ENCODE measurements at regions not wholly inside any gene's neighbourhood (a gene's known extent, or its start where the extent isn't known, plus 50 kb on each side); places are given as distances from the start of the nearest gene placed in this dataset.

GRCh38 chrX:131219271-131219670, 69.8 kb downstream of the IGSF1 start:
- Mint-ChIP-seq H3K27ac (no peak overlapping the region), H3K27me3 (ENCODE audit: low read depth) (peaks cover 48% of the 10 kb centered on the region), H3K9me3 (no peaks in the 10 kb centered on the region), H3K4me3 (no peak overlapping the region), H3K4me1 (no peaks in the 10 kb centered on the region), H3K36me3 (no peaks in the 10 kb centered on the region)
- DNase-seq (ENCODE audit: low spot score in 2 of 2, unreplicated experiment in 2 of 2): no peak
- no peak for TF ChIP-seq CTCF (IDR thresholded peaks at IDR 0.05; ENCODE audit: unreplicated experiment)

- Mint-ChIP-seq H3K4me3 (no peak overlapping the region), H3K4me1 (no peaks in the 10 kb centered on the region), H3K9me3 (no peaks in the 10 kb centered on the region), H3K27ac (no peak overlapping the region), H3K27me3 (ENCODE audit: low read depth) (peaks cover 51% of the 10 kb centered on the region), H3K36me3 (no peaks in the 10 kb centered on the region)
- no peak for TF ChIP-seq CTCF (IDR thresholded peaks at IDR 0.05; ENCODE audit: unreplicated experiment)
- DNase-seq (ENCODE audit: low spot score in 2 of 2, unreplicated experiment in 2 of 2): no peak
Measured at GRCh38 chrX:131217989-131218388, 71.1 kb downstream of the IGSF1 start.

GRCh38 chrX:131216828-131217227, 72.3 kb downstream of the IGSF1 start:
- peaks cover 47% of the 10 kb centered on the region for H3K27me3 Mint-ChIP-seq (ENCODE audit: low read depth)
- no peaks in the 10 kb centered on the region for H3K4me1 Mint-ChIP-seq
- no peak overlapping the region for H3K4me3 Mint-ChIP-seq
- H3K9me3 Mint-ChIP-seq: no peaks in the 10 kb centered on the region
- H3K27ac Mint-ChIP-seq: no peak overlapping the region
- no peaks in the 10 kb centered on the region for H3K36me3 Mint-ChIP-seq
- DNase-seq (ENCODE audit: low spot score in 2 of 2, unreplicated experiment in 2 of 2): no peak
- no peak for TF ChIP-seq CTCF (IDR thresholded peaks at IDR 0.05; ENCODE audit: unreplicated experiment)

- H3K9me3 Mint-ChIP-seq: no peaks in the 10 kb centered on the region
- no peaks in the 10 kb centered on the region for H3K4me1 Mint-ChIP-seq
- DNase-seq (ENCODE audit: low spot score in 2 of 2, unreplicated experiment in 2 of 2): no peak
- no peak overlapping the region for H3K4me3 Mint-ChIP-seq
- no peak overlapping the region for H3K27ac Mint-ChIP-seq
- no peaks in the 10 kb centered on the region for H3K36me3 Mint-ChIP-seq
- peaks cover 61% of the 10 kb centered on the region for H3K27me3 Mint-ChIP-seq (ENCODE audit: low read depth)
- TF ChIP-seq CTCF (IDR thresholded peaks at IDR 0.05; ENCODE audit: unreplicated experiment): no peak
Measured at GRCh38 chrX:131213400-131213799, 75.7 kb downstream of the IGSF1 start.

GRCh38 chrX:131202766-131203165, 86.3 kb downstream of the IGSF1 start:
- Mint-ChIP-seq H3K27ac (no peak overlapping the region), H3K36me3 (no peaks in the 10 kb centered on the region), H3K4me1 (no peaks in the 10 kb centered on the region), H3K27me3 (ENCODE audit: low read depth) (peaks cover 24% of the 10 kb centered on the region), H3K9me3 (no peaks in the 10 kb centered on the region), H3K4me3 (no peak overlapping the region)
- no peak for TF ChIP-seq CTCF (IDR thresholded peaks at IDR 0.05; ENCODE audit: unreplicated experiment)
- DNase-seq (ENCODE audit: low spot score in 2 of 2, unreplicated experiment in 2 of 2): no peak

- Mint-ChIP-seq H3K4me1 (no peaks in the 10 kb centered on the region), H3K27ac (no peak overlapping the region)
- DNase-seq (ENCODE audit: low spot score in 2 of 2, unreplicated experiment in 2 of 2): no peak
Measured at GRCh38 chrX:131201986-131202385, 87.1 kb downstream of the IGSF1 start.

More at GRCh38 chrX:131201986-131202385, 87.1 kb downstream of the IGSF1 start:
- Mint-ChIP-seq H3K4me3 (no peak overlapping the region), H3K9me3 (no peaks in the 10 kb centered on the region), H3K27me3 (ENCODE audit: low read depth) (peaks cover 29% of the 10 kb centered on the region), H3K36me3 (no peaks in the 10 kb centered on the region)
- no peak for TF ChIP-seq CTCF (IDR thresholded peaks at IDR 0.05; ENCODE audit: unreplicated experiment)

Measured in mesothelial cell of epicardium (in vitro differentiated cells).